GM18502 (cell line): ENCODE measurements at regions not wholly inside any gene's neighbourhood (a gene's known extent, or its start where the extent isn't known, plus 50 kb on each side); places are given as distances from the start of the nearest gene placed in this dataset.
A peak's percentile ranks its signal among the peaks of the same experiment; 100 is the strongest.
"Not testable (repeated sequence)": the region's sequence is repeated elsewhere in the genome, so short reads cannot be mapped to it uniquely, and the experiment has no call there.

ENCODE experiments used
- ATAC-seq: cut with Tn5 transposase; IDR thresholded peaks from one replicate; pipeline ENCODE4 v1.9.1; 2021; ENCODE audit warnings: mild to moderate bottlenecking; ENCODE audit not compliant: unreplicated experiment, poor library complexity

GRCh38 chr1:58964880-58965279 is 181.0 kb upstream of the JUN start:
- no peak for ATAC-seq

- no peak for ATAC-seq
Measured at GRCh38 chr1:58966103-58966916, 182.5 kb upstream of the JUN start.

DNA sequence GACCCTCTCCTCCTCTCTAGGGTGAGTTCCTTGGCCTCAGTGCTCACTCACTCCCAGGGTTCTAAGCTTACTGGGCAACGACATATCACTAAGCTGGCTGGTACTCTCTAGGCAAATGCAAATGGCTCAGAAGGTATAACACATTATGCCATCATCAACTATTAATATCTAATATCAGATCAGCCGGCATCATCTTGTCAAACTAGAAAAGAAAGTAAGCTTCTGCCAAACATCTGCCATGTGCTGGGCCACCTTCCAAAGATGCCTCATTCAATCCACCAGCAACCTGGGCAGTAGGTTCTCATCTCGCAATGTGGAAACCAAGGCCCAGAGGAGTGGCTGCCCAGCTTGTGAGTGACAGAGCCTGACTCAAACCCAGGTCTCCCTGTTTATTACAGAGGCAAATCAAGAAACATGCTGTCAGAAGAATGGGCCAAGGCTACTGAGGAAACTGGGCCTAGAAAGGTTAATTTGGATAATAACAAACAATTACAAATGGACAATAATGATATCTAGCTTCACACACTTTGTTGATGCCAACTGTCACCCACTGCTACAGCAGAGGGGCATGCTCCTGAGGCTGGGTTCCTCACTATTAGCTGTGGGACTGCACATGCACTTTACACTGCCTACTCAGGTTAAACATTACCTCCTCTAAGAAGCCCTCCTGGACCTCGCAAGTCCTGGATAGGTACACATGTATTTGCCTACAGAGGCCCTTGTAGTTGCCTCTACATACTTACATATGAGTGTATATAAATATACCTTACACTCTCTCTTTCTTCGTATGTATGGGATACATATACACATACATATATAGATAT is 183.3 kb upstream of the JUN start:
- no peak for ATAC-seq

DNA sequence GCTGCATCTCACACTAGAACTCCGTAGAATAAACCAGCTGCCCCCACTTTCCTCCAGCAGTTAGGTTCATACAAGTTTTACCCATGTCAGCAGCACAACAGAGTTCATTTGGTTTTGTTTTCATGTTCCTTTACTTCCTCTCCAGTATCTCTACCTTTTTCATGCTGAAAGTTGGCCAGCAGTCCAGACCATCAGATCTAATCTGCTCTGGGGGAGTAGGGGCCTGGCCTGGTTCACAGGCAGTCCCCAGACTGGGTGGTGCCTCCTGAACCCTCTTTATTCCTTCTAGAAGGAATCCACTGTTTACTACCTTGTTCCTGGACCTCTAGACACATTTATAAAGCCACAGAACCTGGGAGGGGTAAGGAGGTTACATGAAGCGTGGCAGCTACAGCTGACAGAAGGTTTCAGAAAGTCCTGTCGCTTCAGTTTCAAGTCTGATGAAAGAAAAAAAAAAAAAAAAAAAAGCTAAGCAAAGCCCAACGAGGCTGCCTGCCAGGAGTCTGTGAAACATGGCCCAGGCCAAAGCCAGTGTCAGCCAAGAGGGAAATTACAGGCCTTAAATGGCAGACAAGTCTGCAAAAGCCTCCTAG is 184.6 kb upstream of the JUN start:
- peak; percentile 87 for ATAC-seq

GRCh38 chr1:58969176-58969575 is 185.3 kb upstream of the JUN start:
- not testable (repeated sequence) for ATAC-seq

DNA sequence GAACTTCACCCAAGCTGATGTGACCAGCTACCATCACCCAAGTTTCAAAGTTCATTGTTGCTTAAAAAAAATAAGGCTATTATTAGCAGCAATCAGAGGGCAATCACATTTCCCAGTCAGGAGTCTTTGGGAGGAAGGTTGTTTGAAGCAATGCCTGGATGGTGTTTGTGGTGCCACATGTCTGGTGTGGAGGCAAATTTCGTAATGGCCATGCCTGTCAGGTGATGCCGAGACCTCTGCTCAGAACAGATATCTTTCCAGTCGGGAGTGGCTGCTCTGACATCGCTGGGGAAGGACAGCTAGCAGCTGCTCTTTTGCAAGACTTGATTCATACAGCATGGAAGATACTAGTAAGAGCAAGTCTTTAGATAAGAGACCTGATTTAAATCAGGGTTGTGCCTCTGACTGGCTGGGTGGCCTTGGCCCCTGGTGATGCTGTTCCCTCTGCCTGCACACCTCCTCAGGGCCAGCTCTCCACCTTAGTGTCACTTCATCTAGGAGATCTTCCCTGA is 187.8 kb upstream of the JUN start:
- ATAC-seq: no peak

DNA sequence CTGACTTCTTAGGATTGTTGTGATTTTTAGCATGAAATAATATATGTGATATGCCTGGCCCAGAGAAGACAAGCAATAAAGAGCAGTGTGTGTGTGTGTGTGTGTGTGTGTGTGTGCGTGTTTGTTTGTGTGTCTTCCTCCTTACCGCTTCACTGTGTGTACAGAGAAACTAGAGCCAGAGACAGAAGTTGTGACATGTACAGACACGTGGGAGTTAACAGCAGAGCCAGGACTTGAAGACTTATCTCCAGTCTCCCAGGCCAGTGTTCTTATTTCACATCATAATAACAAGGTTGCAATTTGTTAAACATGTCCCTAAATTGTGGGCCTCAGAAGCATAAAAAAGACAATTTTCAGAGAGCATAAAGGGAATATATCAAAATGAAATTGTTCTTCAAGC is 192.0 kb upstream of the JUN start:
- ATAC-seq: no peak

GRCh38 chr1:58976294-58976693 is 192.4 kb upstream of the JUN start:
- ATAC-seq: no peak

GRCh38 chr1:58977598-58977997 is 193.8 kb upstream of the JUN start:
- no peak for ATAC-seq

DNA sequence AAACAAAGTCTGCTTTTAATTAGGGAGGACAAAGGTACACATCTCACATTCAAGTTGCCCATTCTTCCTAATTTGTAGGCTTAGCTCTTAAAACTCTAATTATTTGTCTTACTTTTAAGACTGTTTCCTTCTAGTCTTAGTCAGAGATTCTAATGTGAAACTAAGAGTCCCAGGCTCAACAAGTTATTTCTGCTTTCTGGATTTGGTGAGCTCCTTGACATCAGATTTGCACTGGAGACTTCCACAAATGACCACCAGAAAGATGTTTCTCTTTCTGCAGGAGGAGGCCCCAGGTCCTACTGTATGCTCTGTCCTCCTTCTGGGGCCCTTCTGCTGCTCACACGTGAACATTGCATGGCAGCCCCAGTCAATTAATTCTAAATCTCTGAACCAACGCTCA is 194.2 kb upstream of the JUN start:
- ATAC-seq: no peak

DNA sequence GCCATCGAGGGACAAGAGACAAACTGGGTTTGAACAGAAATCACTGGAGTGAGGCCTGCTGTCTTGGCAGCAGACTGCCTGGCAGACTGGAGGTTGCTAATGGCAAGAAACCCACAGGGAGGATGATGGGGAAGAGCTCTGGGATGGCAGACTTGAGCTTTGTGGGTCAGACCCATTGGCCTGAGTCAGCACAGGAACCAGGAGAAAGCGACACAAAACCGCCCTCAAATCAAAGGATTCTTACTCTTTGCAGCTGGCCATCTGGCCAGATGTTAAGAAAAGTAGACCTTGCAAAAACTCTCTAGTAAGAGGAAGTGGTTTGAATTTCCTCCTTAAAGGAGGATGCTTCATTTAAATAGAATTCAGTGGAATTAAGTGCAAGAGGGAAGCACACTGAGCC is 195.2 kb upstream of the JUN start:
- ATAC-seq: no peak

DNA sequence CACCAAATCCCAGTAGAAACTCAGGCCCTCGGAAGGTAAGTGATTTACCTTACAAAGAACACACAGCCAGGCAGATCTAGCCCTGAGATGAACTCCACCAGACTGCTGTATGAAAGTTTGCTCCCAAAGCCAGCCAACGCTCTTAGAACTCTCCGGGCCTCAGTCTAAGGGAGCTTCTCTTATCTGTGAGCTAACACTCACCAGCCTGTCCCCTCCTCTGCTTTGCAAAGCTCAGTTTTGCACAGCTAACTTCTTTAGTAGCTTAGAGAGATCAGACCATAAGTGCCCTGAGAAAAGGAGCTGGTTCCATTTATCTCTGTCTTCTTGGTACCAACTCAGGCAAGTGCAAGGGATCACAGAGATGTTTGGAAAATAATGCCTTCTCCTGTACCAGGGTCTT is 195.8 kb upstream of the JUN start:
- ATAC-seq: no peak

DNA sequence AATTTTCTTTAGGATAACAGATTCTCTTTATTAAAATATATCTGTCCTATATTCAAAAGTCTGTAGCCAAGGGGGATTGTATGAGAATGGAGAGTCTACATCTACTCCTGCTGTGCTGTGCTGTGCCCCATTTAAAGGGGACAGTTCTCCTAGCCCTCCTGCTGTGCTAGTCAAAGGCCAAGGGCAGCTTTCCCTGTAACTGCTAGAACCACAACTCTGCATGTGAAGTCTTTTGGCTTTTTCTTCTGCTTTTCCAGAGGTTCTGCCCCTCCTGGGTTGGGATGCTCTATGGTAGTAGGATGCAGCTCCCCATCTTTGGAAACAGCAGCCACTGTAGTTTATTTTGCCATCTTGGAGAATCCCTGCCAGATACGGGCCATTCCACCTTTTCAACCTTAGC is 197.5 kb upstream of the JUN start:
- no peak for ATAC-seq

GRCh38 chr1:58982259-58982998 is 198.6 kb upstream of the JUN start:
- ATAC-seq: no peak

DNA sequence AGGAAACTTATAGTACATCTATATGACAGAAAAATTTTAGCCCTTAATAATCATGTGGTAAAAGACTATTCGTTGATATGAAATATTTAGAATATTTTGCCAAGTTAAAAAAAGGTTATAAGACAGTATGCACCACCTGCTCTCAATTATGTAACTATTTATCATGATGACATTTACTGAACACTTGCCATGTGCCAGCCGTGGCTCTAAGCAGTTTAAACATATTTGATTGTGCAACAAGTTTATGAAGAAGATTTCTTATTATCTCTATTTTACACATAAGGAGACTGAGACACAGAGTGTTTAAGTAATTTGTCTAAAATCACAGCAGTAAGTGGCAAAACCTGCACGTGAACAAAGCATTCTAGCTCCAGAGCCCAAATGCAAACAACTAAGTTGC is 199.3 kb upstream of the JUN start:
- ATAC-seq: no peak

GRCh38 chr1:58983633-58984245 is 199.9 kb upstream of the JUN start:
- ATAC-seq: no peak

- no peak for ATAC-seq
Measured at GRCh38 chr1:58986996-58987767, 203.3 kb upstream of the JUN start.

DNA sequence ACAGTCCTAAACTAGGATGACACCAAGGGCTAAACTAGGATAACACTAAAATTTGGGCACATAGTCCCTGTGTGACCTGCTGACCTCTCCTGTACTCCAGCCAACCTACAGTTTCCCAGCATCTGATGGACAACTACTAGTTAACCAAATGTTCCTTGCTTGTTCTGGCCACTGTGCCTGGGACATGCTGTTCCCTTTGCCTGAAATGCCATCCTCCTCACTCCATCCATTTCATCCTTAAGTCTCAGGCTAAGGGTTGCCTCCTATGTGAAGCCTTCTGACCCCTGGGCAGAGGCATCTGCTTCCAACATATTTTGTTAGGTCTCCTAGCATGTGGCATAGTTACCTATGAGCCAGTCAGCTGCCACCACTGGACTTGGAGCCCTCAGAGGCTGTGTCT is 204.9 kb upstream of the JUN start:
- ATAC-seq: no peak

GRCh38 chr1:58989845-58990244 is 206.0 kb upstream of the JUN start:
- ATAC-seq: no peak
